Fibroblast of lung (primary cell): ENCODE measurements at regions not wholly inside any gene's neighbourhood (a gene's known extent, or its start where the extent isn't known, plus 50 kb on each side); places are given as distances from the start of the nearest gene placed in this dataset.

ENCODE experiments used
- CTCF ChIP-seq, 2 donors: IDR thresholded peaks in 1 of 2; conservative IDR thresholded peaks in 1 of 2; 1 replicate in 1 of 2; 2 replicates in 1 of 2; pipeline ENCODE4 v1.5.1; 2011 to 2012; ENCODE audit warnings: low read length in 2 of 2, control low read depth in 1 of 2, inconsistent platforms in 1 of 2, low read depth in 1 of 2, mild to moderate bottlenecking in 1 of 2
- EZH2 ChIP-seq: IDR thresholded peaks from 2 replicates; pipeline ENCODE4 v1.5.1; 2012; ENCODE audit warnings: low read length, control low read depth, mild to moderate bottlenecking; ENCODE audit errors: missing control alignments

- TF ChIP-seq CTCF (conservative IDR thresholded peaks at IDR 0.05 in 1 of 2, IDR thresholded peaks at IDR 0.05 in 1 of 2; ENCODE audit: low read depth in 1 of 2, low read length in 2 of 2), result no peak
- TF ChIP-seq EZH2, result no peak
Observed at GRCh38 chr5:17081142-17081541, 136.3 kb upstream of the BASP1 start.
